Upper lobe of left lung (tissue), 4 donors: ENCODE measurements at regions not wholly inside any gene's neighbourhood (a gene's known extent, or its start where the extent isn't known, plus 50 kb on each side); places are given as distances from the start of the nearest gene placed in this dataset.

ENCODE experiments used
- EP300 ChIP-seq, 4 donors: sonication (generic); formaldehyde crosslinking; IDR thresholded peaks; one replicate each; pipeline ENCODE4 v1.5.1; 2017; ENCODE audit warnings: antibody characterized with exemption in 4 of 4, control low read depth in 2 of 4
- POLR2A ChIP-seq, 4 donors: fragments of 450-650 bp; IDR thresholded peaks; one replicate each; pipeline ENCODE4 v1.5.1; 2016 to 2017; ENCODE audit warnings: antibody characterized with exemption in 4 of 4, mild to moderate bottlenecking in 2 of 4
- POLR2AphosphoS5 ChIP-seq, 2 donors: sonication (generic); formaldehyde crosslinking; IDR thresholded peaks; one replicate each; pipeline ENCODE4 v1.5.1; 2017; ENCODE audit warnings: antibody characterized with exemption in 2 of 2
- TF ChIP-seq, protein P1 (sequence below), 6 experiments: fragments of 450-650 bp in 4 of 6; fragments of 200-600 bp in 2 of 6; sonication (generic) in 2 of 6; IDR thresholded peaks; one replicate each; pipeline ENCODE4 v1.5.1; 2016 to 2019; ENCODE audit warnings: antibody characterized with exemption in 6 of 6

DNA sequence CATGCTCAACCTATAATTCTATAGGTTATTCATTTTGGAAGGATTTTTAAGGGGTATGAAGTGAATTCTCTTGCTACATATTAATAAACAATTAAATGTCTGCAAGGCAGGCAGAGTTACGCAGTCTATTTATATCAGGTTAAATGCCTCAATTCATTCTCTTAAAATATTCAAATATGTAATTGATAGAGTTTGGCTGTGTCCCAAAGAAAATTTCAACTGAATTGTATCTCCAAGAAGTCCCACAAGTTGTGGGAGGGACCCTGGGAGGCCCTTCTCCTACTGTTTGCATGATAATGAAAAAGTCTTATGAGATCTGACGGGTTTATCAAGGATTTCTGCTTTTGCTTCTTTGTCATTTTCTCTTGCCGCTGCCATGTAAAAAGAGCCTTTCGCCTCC, 576.1 kb downstream of the TMA16 start:
- TF ChIP-seq, protein P1, sequence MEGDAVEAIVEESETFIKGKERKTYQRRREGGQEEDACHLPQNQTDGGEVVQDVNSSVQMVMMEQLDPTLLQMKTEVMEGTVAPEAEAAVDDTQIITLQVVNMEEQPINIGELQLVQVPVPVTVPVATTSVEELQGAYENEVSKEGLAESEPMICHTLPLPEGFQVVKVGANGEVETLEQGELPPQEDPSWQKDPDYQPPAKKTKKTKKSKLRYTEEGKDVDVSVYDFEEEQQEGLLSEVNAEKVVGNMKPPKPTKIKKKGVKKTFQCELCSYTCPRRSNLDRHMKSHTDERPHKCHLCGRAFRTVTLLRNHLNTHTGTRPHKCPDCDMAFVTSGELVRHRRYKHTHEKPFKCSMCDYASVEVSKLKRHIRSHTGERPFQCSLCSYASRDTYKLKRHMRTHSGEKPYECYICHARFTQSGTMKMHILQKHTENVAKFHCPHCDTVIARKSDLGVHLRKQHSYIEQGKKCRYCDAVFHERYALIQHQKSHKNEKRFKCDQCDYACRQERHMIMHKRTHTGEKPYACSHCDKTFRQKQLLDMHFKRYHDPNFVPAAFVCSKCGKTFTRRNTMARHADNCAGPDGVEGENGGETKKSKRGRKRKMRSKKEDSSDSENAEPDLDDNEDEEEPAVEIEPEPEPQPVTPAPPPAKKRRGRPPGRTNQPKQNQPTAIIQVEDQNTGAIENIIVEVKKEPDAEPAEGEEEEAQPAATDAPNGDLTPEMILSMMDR (IDR thresholded peaks at IDR 0.05), result no peak
- TF ChIP-seq POLR2A (IDR thresholded peaks at IDR 0.05), result no peak
- no peak for TF ChIP-seq POLR2AphosphoS5 (IDR thresholded peaks at IDR 0.05)
- no peak for TF ChIP-seq EP300 (IDR thresholded peaks at IDR 0.05)
